KG1 (cell line): ENCODE measurements at regions not wholly inside any gene's neighbourhood (a gene's known extent, or its start where the extent isn't known, plus 50 kb on each side); places are given as distances from the start of the nearest gene placed in this dataset.

Source experiments
- DNase-seq: peaks from one replicate; lab custom pipeline; 2025; lab: John Stamatoyannopoulos, UW

DNA sequence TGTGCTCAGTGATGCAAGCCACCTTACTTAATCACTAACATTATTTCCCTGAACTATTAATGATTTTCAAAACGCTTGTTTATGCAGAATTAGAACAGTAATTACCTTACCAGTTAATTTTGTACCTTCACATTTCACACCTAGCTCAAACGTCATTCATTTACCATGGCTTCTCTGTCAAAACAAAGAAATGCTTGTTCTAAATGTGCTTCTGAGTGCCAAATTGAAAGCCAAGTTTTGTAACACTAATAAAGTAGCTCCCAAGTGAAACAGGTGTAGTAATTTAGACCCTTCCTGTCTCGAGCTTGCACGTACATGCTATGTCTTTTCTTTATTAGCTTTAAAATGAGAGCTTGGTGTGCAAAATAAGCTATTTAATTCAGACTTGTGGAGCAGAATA lies 533.7 kb upstream of the PKN2 start:
- no peak for DNase-seq

DNA sequence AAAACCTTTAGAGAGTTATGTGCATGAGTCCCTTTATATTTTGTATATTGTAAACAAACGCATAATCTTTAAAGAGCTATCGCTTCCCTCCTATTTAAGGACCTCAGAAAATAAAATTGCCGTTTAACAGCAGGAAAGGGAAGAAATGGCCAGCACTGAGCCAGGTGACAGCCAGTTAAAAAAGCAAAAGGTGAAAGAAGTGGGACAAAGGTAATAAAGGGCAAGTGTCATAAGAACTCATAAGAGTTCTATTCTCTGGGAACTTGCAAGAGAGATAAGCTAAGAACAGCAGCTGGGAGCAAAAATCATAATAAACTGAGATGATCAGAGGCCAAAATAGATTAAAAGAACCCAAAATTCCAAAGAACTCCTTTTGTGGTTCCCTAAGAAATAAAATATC lies 520.9 kb upstream of the PKN2 start:
- DNase-seq, result no peak

DNA sequence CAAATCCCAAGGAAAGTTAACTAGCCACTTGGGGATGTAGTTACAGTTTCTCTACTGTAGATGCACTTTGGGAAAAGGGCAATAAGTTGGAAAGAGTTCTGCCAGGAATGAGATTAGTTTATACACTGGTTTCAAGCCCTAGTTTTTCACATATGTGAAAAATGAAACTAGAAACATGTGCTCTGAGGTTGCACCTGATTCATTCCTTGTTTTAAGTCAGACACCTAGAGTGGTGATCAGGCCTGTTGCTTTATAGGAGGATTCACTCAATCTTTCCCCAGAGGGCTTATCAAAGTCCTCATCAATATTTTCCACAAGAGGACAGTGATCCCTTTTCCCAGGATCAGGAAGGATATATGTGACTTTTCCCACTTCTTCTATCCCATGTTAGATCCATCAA lies 515.9 kb upstream of the PKN2 start:
- no peak for DNase-seq

DNA sequence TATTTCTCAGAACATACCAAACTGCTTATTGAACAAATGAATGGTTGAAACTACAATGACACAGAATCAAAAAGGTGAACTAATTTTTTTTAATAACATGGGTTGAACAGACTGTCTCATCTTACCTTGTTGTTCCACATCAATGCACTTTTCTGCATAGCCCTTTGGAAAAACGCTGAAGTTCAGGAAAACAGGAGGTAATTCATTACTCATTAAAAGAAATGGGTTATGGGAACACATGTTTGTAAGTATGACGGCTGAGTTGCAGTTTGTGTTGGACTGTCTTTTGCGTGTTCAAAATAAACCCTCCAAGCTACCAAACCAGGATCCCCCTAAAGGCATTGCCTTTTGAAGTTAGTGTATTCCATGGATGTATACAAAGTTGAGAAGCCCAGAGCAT lies 514.9 kb upstream of the PKN2 start:
- no peak for DNase-seq

DNA sequence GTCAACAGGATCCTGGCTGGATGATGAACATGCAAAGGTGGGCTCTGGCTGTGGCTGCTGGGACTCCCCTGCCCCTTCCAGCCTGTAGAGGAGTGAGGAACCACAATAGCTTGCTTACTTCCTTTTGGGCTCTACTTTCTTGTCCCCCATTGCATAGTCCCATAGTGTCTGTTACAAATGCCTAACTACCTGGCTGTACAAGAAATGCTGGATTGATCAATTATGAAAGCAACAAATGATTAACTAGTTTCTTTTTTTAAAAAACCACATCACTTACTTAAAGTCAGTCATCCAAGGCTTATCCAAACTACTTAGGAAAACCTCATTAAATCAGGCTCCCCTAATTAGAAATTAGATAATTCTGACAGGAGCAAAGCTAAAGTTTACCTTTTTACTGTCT lies 514.1 kb upstream of the PKN2 start:
- DNase-seq, result no peak

DNA sequence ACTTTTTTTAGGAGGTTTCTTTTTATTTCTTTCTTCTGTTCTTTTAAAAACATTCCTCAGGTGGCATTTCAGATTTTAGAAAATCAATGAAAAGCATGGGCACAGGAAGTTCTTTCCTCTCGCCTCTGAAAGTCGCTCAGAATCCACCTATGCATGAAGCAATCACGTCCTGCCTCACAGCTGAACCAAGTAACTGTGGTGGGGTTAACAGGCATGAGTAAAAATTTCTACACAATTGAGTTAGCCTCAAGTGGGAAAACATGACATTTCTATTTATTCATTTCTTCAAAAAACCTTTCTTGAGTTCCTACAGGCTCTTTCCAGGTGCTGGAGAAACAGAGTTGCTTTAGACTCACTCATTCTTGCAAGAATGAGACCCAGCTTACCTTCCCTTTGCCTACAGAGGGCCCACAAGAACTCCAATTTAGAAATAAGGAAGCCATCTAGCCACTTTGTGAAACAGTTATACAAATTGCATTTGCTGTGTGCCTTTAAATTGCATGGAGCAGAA lies 508.9 kb upstream of the PKN2 start:
- DNase-seq, result no peak

DNA sequence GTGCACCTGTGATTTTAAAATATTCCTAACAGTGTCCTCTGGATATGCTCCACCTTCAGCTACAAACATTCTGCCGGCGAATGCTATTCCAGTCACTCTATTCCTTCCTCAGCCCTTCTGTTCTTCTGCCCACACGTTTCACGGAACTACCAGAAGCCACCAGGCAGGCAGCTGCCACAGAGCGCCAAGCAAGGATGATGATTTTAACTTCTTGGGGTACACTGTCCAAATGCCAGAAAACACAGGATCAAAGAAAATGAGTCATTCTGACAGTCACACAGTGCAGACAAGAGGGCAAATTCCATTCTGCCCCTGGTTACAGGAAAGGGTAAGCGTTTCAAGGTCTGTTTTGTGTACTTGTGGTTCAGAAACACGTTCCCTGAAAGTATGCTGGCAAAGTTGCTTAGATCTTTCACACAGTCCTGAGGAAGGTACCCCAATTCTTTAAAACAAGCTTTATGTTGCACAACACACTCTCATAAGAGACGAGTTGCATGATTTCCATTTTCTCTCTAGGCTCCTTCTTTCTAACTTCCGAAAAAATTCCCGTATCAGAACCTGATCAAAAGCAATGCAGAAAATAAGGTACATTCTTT lies 508.3 kb upstream of the PKN2 start:
- DNase-seq, result no peak

DNA sequence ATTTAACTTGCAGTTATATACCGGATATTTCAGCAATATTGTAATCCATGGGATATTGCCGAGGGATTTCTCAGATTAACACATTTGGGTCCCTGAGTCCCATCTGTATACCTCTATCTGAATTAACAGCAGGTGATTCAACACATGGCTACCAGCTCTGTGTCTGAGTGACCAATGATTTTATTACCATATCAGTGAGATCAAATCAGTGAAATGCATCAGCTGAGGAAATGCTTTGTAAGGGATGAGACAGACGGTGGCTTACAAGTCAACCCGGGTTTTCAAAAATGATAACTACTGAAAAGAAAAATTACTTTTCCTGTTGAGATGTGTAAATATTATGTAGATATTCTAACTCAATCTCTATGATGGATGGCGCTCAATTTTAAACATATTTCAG lies 504.1 kb upstream of the PKN2 start:
- DNase-seq, result no peak

DNA sequence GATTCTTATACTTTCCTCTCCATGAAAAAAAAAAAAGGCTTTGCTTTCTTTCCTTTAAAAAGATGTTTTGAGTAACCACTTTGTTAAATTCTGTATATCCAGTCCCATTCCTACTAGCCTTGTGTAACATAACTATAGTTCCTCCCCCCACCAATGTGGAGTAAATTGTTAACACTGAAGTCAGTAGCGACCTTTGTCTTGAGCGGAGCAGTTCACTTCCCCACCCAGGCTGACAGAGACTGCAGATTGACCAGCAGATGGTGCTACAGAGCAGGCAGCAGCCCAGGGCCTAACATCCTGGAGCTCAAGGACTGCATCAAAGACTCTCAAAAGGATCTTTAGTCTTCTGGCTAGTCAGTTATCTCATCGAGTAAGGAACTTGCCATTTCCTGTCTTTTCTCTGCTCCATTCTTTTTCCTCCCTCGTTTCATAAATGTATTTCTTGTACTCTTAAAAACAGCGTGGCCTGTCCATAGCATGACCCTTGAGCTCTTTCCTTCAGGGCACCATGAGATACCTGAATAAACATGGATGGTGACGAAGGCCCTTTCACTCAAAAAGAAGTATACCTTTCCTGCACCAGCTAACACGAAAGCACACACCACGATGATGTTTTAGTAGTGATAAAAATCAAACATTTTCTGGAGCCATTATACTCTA lies 503.5 kb upstream of the PKN2 start:
- peak; percentile 43 for DNase-seq

DNA sequence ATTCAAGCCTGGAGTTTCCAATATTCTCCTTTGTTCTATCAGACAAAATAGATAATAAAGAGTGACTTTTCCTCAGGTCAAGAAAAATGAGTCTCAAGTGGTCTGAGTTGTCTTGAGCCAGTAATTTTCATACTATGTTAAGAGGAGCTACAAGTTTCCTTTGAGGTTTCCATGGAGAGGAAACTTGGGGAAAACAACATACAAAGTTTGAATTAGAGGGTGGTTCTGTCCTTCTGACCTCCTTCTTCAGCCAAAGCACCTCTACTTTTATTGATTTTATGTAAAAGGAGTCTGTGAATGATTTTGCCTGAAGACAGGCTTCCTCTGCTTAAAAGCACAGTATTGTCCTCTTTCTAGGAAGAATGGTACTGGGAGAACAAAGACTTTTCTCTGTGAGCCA lies 497.2 kb upstream of the PKN2 start:
- DNase-seq, result no peak

DNA sequence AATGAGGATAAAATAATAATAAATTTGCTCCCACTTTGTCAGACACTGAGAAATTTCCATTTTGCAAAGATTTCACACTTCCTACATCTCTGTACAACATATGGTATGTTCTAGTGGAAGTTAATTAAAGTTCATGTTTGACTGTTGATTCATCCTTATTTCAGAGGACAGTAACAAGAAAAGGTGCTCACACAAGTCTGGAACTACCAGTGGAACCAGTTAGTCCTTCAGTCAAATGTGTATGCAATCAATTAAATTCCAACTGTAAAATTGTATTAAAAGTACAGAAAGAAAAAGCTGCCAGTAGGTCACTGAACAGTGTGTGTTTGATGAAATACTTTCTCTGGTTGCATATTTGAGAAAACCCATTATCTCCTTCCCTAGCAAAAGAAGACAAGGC lies 496.0 kb upstream of the PKN2 start:
- no peak for DNase-seq

DNA sequence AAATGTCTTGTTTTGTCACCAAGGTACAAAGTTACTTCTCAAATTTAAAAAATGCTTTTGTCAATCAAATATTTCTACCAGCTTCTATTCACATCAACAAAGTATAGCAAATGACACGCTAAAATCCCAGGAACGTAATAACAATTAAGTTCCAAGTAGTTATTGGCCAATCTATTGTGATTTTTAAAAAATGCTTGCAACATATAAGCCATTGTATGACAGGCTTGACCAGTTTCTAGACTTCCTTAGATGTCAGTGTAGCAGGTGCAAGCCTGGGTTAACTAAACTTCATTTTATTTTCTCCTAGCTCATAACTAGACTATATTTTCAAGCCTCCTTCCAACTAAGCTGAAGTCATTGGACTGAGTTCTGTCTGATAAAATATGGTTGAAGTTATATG lies 494.5 kb upstream of the PKN2 start:
- DNase-seq, result no peak

DNA sequence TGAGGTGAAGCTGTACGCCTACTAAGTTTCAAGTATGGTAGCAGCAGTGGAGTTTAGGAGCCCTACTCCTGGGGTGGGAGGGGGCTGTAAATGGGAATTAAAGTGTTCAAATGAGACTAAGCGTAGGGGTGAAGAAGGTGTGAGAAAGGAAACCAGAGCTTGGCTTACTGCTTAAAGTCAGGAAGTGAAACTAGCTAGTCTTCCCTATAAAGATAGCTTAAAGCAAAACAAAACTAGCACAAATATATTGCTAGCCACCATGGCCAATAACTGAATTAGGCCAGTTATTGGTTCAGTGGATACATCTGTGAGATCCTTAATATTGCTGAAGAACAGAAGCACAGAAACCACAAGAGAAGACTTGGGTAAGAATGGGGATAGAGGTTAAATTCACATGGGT lies 492.2 kb upstream of the PKN2 start:
- DNase-seq, result no peak

DNA sequence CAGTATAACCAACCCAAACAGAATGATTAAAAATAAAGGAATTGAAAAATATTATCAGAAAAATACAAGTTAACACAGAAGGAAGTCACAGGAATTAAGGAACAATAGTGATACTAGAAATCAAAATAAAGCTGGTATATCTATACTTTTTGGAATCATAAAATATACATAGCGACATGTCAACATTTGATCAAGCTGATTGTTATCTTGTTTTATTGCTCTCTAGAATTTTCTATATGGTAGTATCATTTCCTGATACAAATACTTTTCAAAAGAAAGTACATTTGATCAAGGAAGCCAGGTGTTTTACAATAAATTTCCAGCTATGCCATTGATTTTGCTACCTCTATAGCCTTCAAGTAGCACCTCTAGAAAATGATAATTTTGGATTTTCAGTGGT lies 489.5 kb upstream of the PKN2 start:
- no peak for DNase-seq

DNA sequence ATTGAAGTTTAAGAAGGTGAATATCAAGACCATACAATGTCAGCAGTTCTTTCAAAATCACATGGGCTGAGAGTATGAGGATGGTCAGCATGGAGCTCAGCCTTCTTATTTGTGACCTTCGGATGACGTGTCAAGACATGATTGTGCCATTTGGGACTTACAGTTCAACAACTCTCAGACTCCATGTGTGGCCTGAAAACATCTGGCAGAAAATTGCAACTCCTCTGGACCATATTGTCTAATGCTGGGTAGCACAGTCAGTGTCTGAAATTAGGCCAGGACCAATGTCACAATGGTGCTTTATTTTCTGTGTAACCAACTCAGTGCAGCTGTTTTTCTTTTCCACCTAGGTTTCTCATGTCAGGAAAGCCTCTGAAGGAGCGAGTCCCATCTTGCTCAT lies 483.5 kb upstream of the PKN2 start:
- no peak for DNase-seq

DNA sequence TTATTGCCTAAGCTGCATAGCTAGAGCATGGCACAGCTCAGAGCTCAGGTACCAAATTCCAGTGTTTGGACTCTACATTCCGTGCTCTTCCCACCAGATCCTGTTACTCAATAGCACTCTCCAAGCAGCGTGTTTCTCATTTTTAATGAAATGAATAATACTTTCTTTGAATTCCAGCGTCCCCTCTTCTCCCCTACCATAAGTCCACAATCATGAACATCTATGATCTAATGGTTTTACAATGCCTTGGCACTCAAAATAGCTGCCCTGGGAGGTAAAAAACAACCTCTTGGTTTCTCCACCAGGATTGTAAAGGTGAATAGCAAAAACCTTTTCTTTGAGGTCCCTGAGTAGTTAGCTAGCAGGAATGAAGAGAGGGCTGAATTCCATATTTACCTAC lies 480.0 kb upstream of the PKN2 start:
- DNase-seq, result no peak

DNA sequence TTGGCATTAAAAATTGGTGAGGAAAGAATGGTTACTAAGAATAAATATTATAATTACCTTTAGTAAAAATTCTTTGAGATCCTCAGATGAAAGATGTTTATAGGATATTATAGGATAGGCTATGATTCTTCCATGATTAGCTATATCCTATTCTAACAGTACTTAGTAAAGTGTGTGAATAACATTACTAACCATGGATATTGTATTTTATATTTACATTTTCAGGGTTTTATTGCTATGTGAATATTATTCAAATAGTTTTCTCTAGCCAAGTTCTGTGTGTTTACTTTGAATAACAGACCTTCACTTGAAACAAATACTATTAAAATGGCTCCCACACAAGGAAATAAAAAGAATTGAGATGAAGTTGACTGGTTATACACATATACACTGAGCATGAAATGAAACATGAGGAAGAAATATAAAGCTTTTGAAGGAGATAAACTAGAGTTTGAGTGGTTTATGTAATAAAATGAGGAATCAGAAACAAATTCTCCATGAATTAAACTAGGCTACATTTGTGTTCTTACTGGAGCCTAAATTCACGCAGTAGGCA lies 479.4 kb upstream of the PKN2 start:
- no peak for DNase-seq

DNA sequence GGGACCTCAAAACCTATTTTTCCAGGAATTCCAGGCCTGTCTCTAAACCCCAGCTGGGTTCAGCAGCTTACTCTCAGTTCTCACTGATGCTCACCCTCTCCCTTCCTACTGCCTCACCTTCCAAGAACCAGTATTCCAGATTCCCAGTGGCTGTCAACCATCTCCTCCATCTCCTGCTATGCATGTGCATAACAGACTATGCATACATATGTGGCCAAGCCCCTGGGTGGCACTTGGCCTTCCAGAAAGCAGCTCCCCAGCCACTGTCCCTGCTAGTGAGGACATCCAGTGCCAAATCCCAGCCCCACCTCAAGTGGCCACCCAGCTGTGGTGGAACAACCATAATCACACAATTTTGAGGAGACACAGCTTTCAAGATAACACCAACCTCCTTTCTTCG lies 475.7 kb upstream of the PKN2 start:
- no peak for DNase-seq

DNA sequence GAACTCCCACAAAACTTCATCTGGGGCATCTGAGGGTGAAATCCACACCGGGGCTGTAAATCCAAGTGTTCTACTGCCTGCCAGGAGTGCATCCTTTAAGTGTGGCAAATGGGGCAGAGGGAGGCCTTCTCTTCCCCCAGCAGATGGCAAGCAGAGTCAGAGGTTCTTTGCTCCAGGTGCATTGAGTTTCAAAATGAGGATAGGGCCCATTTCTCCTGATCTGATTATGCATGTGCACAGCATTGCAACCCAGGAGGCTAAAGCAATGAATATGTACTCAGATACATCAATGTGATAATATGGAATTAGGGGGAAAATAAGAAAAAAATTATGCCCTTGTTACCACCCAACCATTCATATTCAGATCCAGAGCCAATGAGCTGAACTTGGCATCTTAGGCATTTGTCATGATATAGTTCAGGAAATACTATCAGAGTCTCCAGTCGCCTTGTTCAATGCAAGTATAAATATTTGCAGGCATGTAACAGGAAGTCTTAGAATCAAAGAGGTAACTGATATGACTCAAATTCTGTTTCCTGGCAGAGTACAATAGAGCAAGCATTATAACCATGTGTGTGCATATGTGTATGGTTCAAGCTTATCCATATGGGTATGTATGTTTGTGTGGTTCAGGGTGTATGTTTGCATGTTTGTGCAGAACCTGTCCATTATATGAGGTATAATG lies 473.8 kb upstream of the PKN2 start:
- DNase-seq, result no peak

DNA sequence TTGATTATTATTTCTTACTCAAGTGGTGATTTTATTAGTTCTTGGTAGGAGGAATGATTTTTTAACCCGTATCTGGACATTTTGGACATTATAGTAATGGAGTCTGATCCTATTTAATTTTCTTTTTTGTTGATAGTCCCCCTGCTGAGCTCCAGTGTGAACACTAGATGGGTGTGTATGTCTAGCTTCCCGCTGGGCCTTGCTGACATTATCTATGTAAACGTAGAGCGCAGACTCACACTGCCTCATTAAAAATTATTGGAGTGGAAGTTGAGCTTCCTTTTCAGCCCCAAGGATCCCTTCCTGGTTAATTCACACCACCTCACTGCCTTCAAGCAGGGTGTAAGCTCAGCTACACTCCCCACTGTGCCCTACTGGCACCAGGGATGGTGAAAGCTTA lies 467.6 kb upstream of the PKN2 start:
- DNase-seq, result no peak

DNA sequence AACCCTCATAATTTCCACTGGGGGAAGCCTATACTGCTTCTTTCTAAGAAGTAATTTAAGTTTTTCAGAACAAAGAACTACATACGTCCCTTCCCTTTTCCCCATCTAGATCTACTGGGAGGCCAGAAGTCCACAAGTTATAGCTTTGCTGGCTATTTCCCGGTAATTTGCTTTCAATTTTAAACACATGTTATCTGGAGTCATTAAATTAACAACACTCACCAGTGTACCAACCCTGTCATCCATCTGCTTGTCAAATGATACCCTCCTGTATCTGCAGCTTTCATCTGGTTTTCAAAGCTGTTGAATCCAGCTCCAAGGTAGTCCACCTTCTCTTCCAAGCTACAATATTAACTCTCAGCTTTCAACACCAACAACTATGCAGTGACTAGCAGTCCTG lies 466.7 kb upstream of the PKN2 start:
- no peak for DNase-seq

DNA sequence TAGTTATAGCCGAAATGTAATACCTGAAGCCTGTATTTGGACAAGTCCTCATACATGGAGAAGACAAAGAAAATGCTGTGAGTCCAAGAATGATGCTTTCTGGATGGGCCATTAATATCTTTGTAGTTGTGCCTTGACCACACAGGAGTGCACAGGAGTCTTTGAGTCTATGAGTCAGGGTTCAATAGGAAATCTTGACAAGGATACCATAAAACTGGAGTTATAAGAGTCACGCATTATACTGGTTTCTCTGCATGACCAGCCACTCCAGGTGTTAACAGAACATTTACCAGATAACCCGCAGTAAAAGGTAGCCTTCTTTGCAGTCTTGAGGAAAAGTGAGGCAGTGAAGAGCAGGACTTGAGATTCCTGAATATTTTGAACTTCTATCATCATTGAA lies 464.6 kb upstream of the PKN2 start:
- no peak for DNase-seq

DNA sequence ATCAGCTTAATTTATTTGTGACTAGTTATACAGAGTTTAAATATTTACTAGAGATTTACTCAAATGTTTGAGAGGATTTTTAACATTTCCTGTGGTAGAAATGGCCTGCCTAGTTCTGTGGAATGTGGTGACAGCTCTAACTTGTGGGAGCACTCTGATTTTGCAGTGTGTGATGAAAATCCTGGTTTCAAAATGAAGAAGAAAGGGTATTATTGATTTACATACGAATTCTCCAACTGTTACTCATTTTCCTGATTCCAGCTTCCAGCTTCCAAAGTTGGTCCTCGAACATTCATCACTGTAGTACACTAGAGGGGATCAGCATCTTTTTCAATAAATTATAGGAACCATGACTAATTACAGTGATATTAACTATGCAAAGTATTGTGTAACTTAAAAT lies 462.7 kb upstream of the PKN2 start:
- no peak for DNase-seq
